ENCODE measurements at regions not wholly inside any gene's neighbourhood (a gene's known extent, or its start where the extent isn't known, plus 50 kb on each side); places are given as distances from the start of the nearest gene placed in this dataset.

GRCh38 chr2:212745359-212745758 is 206.8 kb upstream of the ERBB4 start:
- Mint-ChIP-seq H3K27me3 (ENCODE audit: insufficient read depth) (no peaks in the 10 kb centered on the region; the same call in 1 of the 2 replicates), H3K36me3 (ENCODE audit: low read depth) (no peaks in the 10 kb centered on the region), H3K27ac (no peak overlapping the region), H3K9me3 (no peaks in the 10 kb centered on the region), H3K4me3 (no peak overlapping the region), H3K4me1 (ENCODE audit: low read depth) (no peaks in the 10 kb centered on the region)
- TF ChIP-seq CTCF (IDR thresholded peaks at IDR 0.05), result no peak
- no peak for DNase-seq

- H3K9me3 Mint-ChIP-seq, result no peaks in the 10 kb centered on the region
- no peaks in the 10 kb centered on the region; the same call in 1 of the 2 replicates for H3K27me3 Mint-ChIP-seq (ENCODE audit: insufficient read depth)
- no peaks in the 10 kb centered on the region; the same call in none of the 2 replicates for H3K4me1 Mint-ChIP-seq (ENCODE audit: low read depth)
- no peaks in the 10 kb centered on the region for H3K36me3 Mint-ChIP-seq (ENCODE audit: low read depth)
- DNase-seq, result no peak
- H3K4me3 Mint-ChIP-seq, result no peak overlapping the region
- TF ChIP-seq CTCF (IDR thresholded peaks at IDR 0.05), result no peak
- no peak overlapping the region for H3K27ac Mint-ChIP-seq
Measured at GRCh38 chr2:212737392-212738172, 199.0 kb upstream of the ERBB4 start.

GRCh38 chr2:212736385-212736726 is 197.8 kb upstream of the ERBB4 start:
- Mint-ChIP-seq H3K4me3 (no peak overlapping the region), H3K27ac (no peak overlapping the region), H3K27me3 (ENCODE audit: insufficient read depth) (no peaks in the 10 kb centered on the region), H3K4me1 (ENCODE audit: low read depth) (no peaks in the 10 kb centered on the region; the same call in none of the 2 replicates), H3K9me3 (no peaks in the 10 kb centered on the region), H3K36me3 (ENCODE audit: low read depth) (no peaks in the 10 kb centered on the region)
- no peak for TF ChIP-seq CTCF (IDR thresholded peaks at IDR 0.05)
- DNase-seq, result no peak

GRCh38 chr2:212733273-212733672 is 194.7 kb upstream of the ERBB4 start:
- no peak for DNase-seq
- Mint-ChIP-seq H3K9me3 (no peaks in the 10 kb centered on the region), H3K4me1 (ENCODE audit: low read depth) (no peaks in the 10 kb centered on the region; the same call in none of the 2 replicates)

GRCh38 chr2:212732860-212733259 is 194.3 kb upstream of the ERBB4 start:
- TF ChIP-seq CTCF (IDR thresholded peaks at IDR 0.05), result no peak
- Mint-ChIP-seq H3K27me3 (ENCODE audit: insufficient read depth) (no peaks in the 10 kb centered on the region), H3K4me3 (no peak overlapping the region), H3K4me1 (ENCODE audit: low read depth) (peaks cover 1% of the 10 kb centered on the region), H3K9me3 (no peaks in the 10 kb centered on the region), H3K36me3 (ENCODE audit: low read depth) (no peaks in the 10 kb centered on the region), H3K27ac (no peak overlapping the region)
- no peak for DNase-seq

More at GRCh38 chr2:212733273-212733672, 194.7 kb upstream of the ERBB4 start:
- Mint-ChIP-seq H3K27ac (no peak overlapping the region), H3K36me3 (ENCODE audit: low read depth) (no peaks in the 10 kb centered on the region), H3K4me3 (no peak overlapping the region), H3K27me3 (ENCODE audit: insufficient read depth) (no peaks in the 10 kb centered on the region)
- no peak for TF ChIP-seq CTCF (IDR thresholded peaks at IDR 0.05)

Data from HFFc6 (cell line).